ENCODE measurements at regions not wholly inside any gene's neighbourhood (a gene's known extent, or its start where the extent isn't known, plus 50 kb on each side); places are given as distances from the start of the nearest gene placed in this dataset.
"Not testable (repeated sequence)": the region's sequence is repeated elsewhere in the genome, so short reads cannot be mapped to it uniquely, and the experiment has no call there.

DNA sequence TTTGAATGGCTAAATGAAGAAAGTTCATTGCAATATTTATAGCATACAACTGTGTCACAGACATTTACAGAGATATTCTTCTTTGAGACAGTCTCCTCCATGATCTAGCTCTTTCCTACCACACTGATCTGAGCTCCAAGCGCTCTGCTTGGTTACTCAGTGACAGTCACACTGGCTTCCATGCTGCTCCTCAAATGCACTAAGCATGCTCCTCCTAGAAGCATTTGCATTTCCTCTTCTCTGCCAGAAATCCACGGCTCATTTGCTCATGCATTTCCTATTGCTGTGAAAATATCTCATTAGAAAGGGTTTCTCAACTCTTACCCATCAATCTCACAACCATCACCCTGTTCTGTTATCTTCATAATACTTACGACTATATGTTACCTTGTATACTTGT, 208.2 kb downstream of the UBE2NL start:
- H3K4me1 ChIP-seq (ENCODE audit: control insufficient read depth in 1 of 2, insufficient read depth in 2 of 2, low read length in 2 of 2); H2AFZ ChIP-seq (ENCODE audit: low read depth, low read length, poor library complexity, severe bottlenecking); H3K9ac ChIP-seq (ENCODE audit: low read length); ATAC-seq; intact Hi-C loops (cut with micrococcal nuclease); H4K20me1 ChIP-seq (ENCODE audit: insufficient read depth); DNase-seq (ENCODE audit: low read depth, low spot score); H3K27me3 ChIP-seq (ENCODE audit: insufficient read depth, low read length); POLR2A ChIA-PET; H3K9me2 ChIP-seq (ENCODE audit: insufficient read depth); RAD21 ChIA-PET (ENCODE audit: low non-redundant PET in 1 of 2, low total read pairs in 2 of 2, uncharacterized antibody in 2 of 2, unreplicated experiment in 2 of 2); H3K9me3 ChIP-seq (ENCODE audit: control insufficient read depth in 1 of 2, insufficient read depth in 1 of 2, low read depth in 1 of 2, low read length in 2 of 2); H3K4me2 ChIP-seq (ENCODE audit: low read length); H3K79me2 ChIP-seq (ENCODE audit: insufficient read depth, low read length); BruUV-seq (replicated peaks); H3K27ac ChIP-seq (ENCODE audit: low read depth, low read length); CTCF ChIA-PET; H3K36me3 ChIP-seq (ENCODE audit: control insufficient read depth in 1 of 2, insufficient read depth in 2 of 2, low read length in 2 of 2); H3K4me3 ChIP-seq (replicated peaks in 1 of 2; ENCODE audit: low read depth in 1 of 2, low read length in 2 of 2): not testable (repeated sequence)

DNA sequence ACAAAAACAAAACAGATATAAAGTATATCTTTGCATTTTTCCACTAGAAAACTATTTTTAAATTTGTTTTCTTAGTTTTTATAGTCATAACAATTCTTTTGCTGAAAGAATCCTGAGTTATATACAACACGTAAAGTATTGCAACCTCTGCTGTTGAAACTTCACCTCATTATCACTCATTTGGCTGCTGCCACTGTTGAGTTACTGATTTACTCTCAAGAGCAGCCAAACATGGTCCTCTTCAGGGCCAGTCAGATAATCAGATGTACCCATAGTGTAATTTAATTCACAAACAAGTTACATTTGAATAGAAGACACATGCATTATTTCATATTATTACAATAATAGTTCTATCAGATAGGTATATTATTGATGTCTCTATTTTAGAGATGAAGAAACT, 235.6 kb downstream of the UBE2NL start:
- H2AFZ ChIP-seq (ENCODE audit: low read depth, low read length, poor library complexity, severe bottlenecking); H3K9me3 ChIP-seq (ENCODE audit: control insufficient read depth in 1 of 2, insufficient read depth in 1 of 2, low read depth in 1 of 2, low read length in 2 of 2); CTCF ChIA-PET; H3K4me1 ChIP-seq (ENCODE audit: control insufficient read depth in 1 of 2, insufficient read depth in 2 of 2, low read length in 2 of 2); H3K79me2 ChIP-seq (ENCODE audit: insufficient read depth, low read length); POLR2A ChIA-PET; H3K27ac ChIP-seq (ENCODE audit: low read depth, low read length); H3K9me2 ChIP-seq (ENCODE audit: insufficient read depth); H3K36me3 ChIP-seq (ENCODE audit: control insufficient read depth in 1 of 2, insufficient read depth in 2 of 2, low read length in 2 of 2); H3K4me3 ChIP-seq (replicated peaks in 1 of 2; ENCODE audit: low read depth in 1 of 2, low read length in 2 of 2); H3K9ac ChIP-seq (ENCODE audit: low read length); intact Hi-C loops (cut with micrococcal nuclease); DNase-seq (ENCODE audit: low read depth, low spot score); H4K20me1 ChIP-seq (ENCODE audit: insufficient read depth); RAD21 ChIA-PET (ENCODE audit: low non-redundant PET in 1 of 2, low total read pairs in 2 of 2, uncharacterized antibody in 2 of 2, unreplicated experiment in 2 of 2); H3K4me2 ChIP-seq (ENCODE audit: low read length); BruUV-seq (replicated peaks); H3K27me3 ChIP-seq (ENCODE audit: insufficient read depth, low read length); ATAC-seq: not testable (repeated sequence)

DNA sequence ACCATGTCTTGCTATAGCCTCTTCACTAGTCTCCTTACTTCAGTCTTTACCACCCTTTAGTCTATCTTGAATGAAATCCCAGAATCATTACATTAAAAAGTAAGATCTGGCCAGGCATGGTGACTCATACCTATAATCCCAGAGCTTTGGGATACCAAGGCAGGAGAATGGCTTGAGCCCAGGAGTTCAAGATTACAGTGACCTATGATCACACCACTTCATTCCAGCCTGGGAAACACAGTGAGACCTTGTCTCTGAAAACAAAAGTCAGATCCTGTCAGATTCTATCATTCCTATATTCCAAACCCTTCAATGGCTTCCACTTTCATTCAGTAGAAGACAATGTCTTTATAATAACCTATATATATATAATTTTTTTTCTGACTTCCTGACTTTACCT, 237.7 kb downstream of the UBE2NL start:
- H4K20me1 ChIP-seq (ENCODE audit: insufficient read depth); POLR2A ChIA-PET; H3K9me2 ChIP-seq (ENCODE audit: insufficient read depth); CTCF ChIA-PET; intact Hi-C loops (cut with micrococcal nuclease); H3K9ac ChIP-seq (ENCODE audit: low read length); RAD21 ChIA-PET (ENCODE audit: low non-redundant PET in 1 of 2, low total read pairs in 2 of 2, uncharacterized antibody in 2 of 2, unreplicated experiment in 2 of 2); H3K36me3 ChIP-seq (ENCODE audit: control insufficient read depth in 1 of 2, insufficient read depth in 2 of 2, low read length in 2 of 2); DNase-seq (ENCODE audit: low read depth, low spot score); ATAC-seq; H3K9me3 ChIP-seq (ENCODE audit: control insufficient read depth in 1 of 2, insufficient read depth in 1 of 2, low read depth in 1 of 2, low read length in 2 of 2); H3K4me2 ChIP-seq (ENCODE audit: low read length); H2AFZ ChIP-seq (ENCODE audit: low read depth, low read length, poor library complexity, severe bottlenecking); H3K79me2 ChIP-seq (ENCODE audit: insufficient read depth, low read length); H3K27ac ChIP-seq (ENCODE audit: low read depth, low read length); H3K4me1 ChIP-seq (ENCODE audit: control insufficient read depth in 1 of 2, insufficient read depth in 2 of 2, low read length in 2 of 2); BruUV-seq (replicated peaks); H3K4me3 ChIP-seq (replicated peaks in 1 of 2; ENCODE audit: low read depth in 1 of 2, low read length in 2 of 2); H3K27me3 ChIP-seq (ENCODE audit: insufficient read depth, low read length): not testable (repeated sequence)

DNA sequence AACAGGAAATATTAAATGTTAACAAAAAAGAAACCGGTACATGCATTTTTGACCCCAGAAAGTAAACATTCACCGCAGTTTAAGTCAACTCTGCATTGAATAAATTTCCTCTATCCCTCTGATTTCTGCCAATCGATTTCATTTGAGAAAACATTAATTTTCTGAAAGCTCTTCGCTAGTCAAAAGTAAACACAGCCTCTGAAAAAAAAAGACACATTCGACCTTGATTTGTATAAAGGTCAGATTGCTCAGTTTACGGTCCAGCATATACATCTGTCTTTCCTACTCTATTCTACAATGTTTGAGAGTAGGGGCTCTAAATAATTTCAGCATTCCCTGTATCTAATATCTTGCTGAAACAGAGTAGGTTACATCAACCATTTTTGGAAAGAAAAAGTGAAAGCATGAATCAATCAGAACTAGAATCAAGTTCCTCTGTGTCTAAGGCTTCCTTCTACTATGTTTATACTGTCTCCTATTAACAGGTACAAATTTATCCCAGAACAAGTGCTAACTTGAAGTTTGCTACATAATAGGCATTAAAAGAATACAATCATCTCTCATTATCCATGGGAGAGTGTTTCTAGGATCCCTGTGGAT, 243.8 kb downstream of the UBE2NL start:
- BruUV-seq (replicated peaks); H3K79me2 ChIP-seq (ENCODE audit: insufficient read depth, low read length); CTCF ChIA-PET; H2AFZ ChIP-seq (ENCODE audit: low read depth, low read length, poor library complexity, severe bottlenecking); H3K9ac ChIP-seq (ENCODE audit: low read length); H3K27me3 ChIP-seq (ENCODE audit: insufficient read depth, low read length); H3K9me2 ChIP-seq (ENCODE audit: insufficient read depth); H3K27ac ChIP-seq (ENCODE audit: low read depth, low read length); intact Hi-C loops (cut with micrococcal nuclease); H4K20me1 ChIP-seq (ENCODE audit: insufficient read depth); H3K4me2 ChIP-seq (ENCODE audit: low read length); H3K4me3 ChIP-seq (replicated peaks in 1 of 2; ENCODE audit: low read depth in 1 of 2, low read length in 2 of 2); DNase-seq (ENCODE audit: low read depth, low spot score); H3K4me1 ChIP-seq (ENCODE audit: control insufficient read depth in 1 of 2, insufficient read depth in 2 of 2, low read length in 2 of 2); H3K9me3 ChIP-seq (ENCODE audit: control insufficient read depth in 1 of 2, insufficient read depth in 1 of 2, low read depth in 1 of 2, low read length in 2 of 2); RAD21 ChIA-PET (ENCODE audit: low non-redundant PET in 1 of 2, low total read pairs in 2 of 2, uncharacterized antibody in 2 of 2, unreplicated experiment in 2 of 2); H3K36me3 ChIP-seq (ENCODE audit: control insufficient read depth in 1 of 2, insufficient read depth in 2 of 2, low read length in 2 of 2); ATAC-seq; POLR2A ChIA-PET: not testable (repeated sequence)

DNA sequence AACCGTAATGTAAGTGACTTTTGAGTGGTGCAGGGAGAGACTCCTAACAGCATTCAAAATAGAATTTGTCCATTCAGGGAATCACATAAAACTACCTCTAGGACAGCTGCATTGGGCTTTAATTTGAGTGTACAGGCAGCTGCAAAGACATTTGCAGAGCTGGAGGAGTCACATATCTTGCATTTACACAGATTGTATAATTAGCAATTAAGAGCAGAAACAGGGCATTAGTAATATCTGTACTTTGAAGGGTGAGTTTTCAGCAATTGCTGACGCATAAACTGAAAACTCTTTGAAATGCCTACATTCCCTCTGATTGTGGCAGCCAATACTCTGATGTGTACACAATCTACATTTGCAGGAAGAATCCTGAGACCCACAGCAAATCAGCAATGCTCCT, 245.6 kb downstream of the UBE2NL start:
- BruUV-seq (replicated peaks); intact Hi-C loops (cut with micrococcal nuclease); H2AFZ ChIP-seq (ENCODE audit: low read depth, low read length, poor library complexity, severe bottlenecking); CTCF ChIA-PET; H3K36me3 ChIP-seq (ENCODE audit: control insufficient read depth in 1 of 2, insufficient read depth in 2 of 2, low read length in 2 of 2); H3K79me2 ChIP-seq (ENCODE audit: insufficient read depth, low read length); H3K4me3 ChIP-seq (replicated peaks in 1 of 2; ENCODE audit: low read depth in 1 of 2, low read length in 2 of 2); H3K4me2 ChIP-seq (ENCODE audit: low read length); DNase-seq (ENCODE audit: low read depth, low spot score); H4K20me1 ChIP-seq (ENCODE audit: insufficient read depth); ATAC-seq; H3K27me3 ChIP-seq (ENCODE audit: insufficient read depth, low read length); H3K4me1 ChIP-seq (ENCODE audit: control insufficient read depth in 1 of 2, insufficient read depth in 2 of 2, low read length in 2 of 2); H3K9ac ChIP-seq (ENCODE audit: low read length); H3K9me2 ChIP-seq (ENCODE audit: insufficient read depth); H3K27ac ChIP-seq (ENCODE audit: low read depth, low read length); POLR2A ChIA-PET; H3K9me3 ChIP-seq (ENCODE audit: control insufficient read depth in 1 of 2, insufficient read depth in 1 of 2, low read depth in 1 of 2, low read length in 2 of 2); RAD21 ChIA-PET (ENCODE audit: low non-redundant PET in 1 of 2, low total read pairs in 2 of 2, uncharacterized antibody in 2 of 2, unreplicated experiment in 2 of 2): not testable (repeated sequence)
